Jurkat, Clone E6-1 (cell line): ENCODE measurements at regions not wholly inside any gene's neighbourhood (a gene's known extent, or its start where the extent isn't known, plus 50 kb on each side); places are given as distances from the start of the nearest gene placed in this dataset.

Experiments used
- DNase-seq: peaks from one replicate; pipeline ENCODE4 v3.0.0-alpha.2; 2011; ENCODE audit warnings: low read depth, low spot score
- H3K4me3 ChIP-seq: 2 replicates; pipeline ENCODE4 v1.5.1; 2011; ENCODE audit warnings: mild to moderate bottlenecking, low read length, control low read depth, moderate library complexity

GRCh38 chr17:69810326-69810965 is 264.6 kb upstream of the KCNJ16 start:
- DNase-seq = no peak
- H3K4me3 ChIP-seq = no peak overlapping the region

GRCh38 chr17:69812240-69812837 is 262.7 kb upstream of the KCNJ16 start:
- DNase-seq = no peak
- no peak overlapping the region for H3K4me3 ChIP-seq

- H3K4me3 ChIP-seq = no peak overlapping the region
- no peak for DNase-seq
These were observed 261.0 kb upstream of the KCNJ16 start for GRCh38 chr17:69814031-69814430.

GRCh38 chr17:69815406-69815805 is 259.6 kb upstream of the KCNJ16 start:
- DNase-seq = no peak
- no peak overlapping the region for H3K4me3 ChIP-seq

GRCh38 chr17:69818467-69818866 is 256.6 kb upstream of the KCNJ16 start:
- no peak for DNase-seq
- H3K4me3 ChIP-seq = no peak overlapping the region

GRCh38 chr17:69819316-69820087 is 255.5 kb upstream of the KCNJ16 start:
- DNase-seq = no peak
- no peak overlapping the region for H3K4me3 ChIP-seq

GRCh38 chr17:69820876-69821473 is 254.1 kb upstream of the KCNJ16 start:
- no peak overlapping the region for H3K4me3 ChIP-seq
- DNase-seq = no peak

- no peak for DNase-seq
These were observed 252.6 kb upstream of the KCNJ16 start for GRCh38 chr17:69822314-69822875.

GRCh38 chr17:69828087-69828486 is 246.9 kb upstream of the KCNJ16 start:
- H3K4me3 ChIP-seq = no peak overlapping the region
- no peak for DNase-seq

More at GRCh38 chr17:69822314-69822875, 252.6 kb upstream of the KCNJ16 start:
- no peak overlapping the region for H3K4me3 ChIP-seq

- no peak for DNase-seq
- H3K4me3 ChIP-seq = no peak overlapping the region
These were observed 240.5 kb upstream of the KCNJ16 start for GRCh38 chr17:69834494-69834893.

GRCh38 chr17:69851736-69852135 is 223.3 kb upstream of the KCNJ16 start:
- no peak for DNase-seq
- no peak overlapping the region for H3K4me3 ChIP-seq

- H3K4me3 ChIP-seq = no peak overlapping the region
- no peak for DNase-seq
These were observed 221.3 kb upstream of the KCNJ16 start for GRCh38 chr17:69853541-69854224.

GRCh38 chr17:69854225-69854780 is 220.7 kb upstream of the KCNJ16 start:
- no peak overlapping the region for H3K4me3 ChIP-seq
- no peak for DNase-seq

GRCh38 chr17:69856946-69857345 is 218.1 kb upstream of the KCNJ16 start:
- DNase-seq = no peak
- H3K4me3 ChIP-seq = no peak overlapping the region

GRCh38 chr17:69857412-69857835 is 217.6 kb upstream of the KCNJ16 start:
- H3K4me3 ChIP-seq = no peak overlapping the region
- DNase-seq = no peak

GRCh38 chr17:69858460-69858859 is 216.6 kb upstream of the KCNJ16 start:
- H3K4me3 ChIP-seq = no peak overlapping the region
- no peak for DNase-seq

GRCh38 chr17:69860142-69860680 is 214.8 kb upstream of the KCNJ16 start:
- DNase-seq = no peak
- H3K4me3 ChIP-seq = no peak overlapping the region

GRCh38 chr17:69864462-69864861 is 210.6 kb upstream of the KCNJ16 start:
- no peak for DNase-seq
- H3K4me3 ChIP-seq = no peak overlapping the region

GRCh38 chr17:69869667-69870066 is 205.4 kb upstream of the KCNJ16 start:
- DNase-seq = no peak
- no peak overlapping the region for H3K4me3 ChIP-seq
